HS-27A (cell line): ENCODE measurements at regions not wholly inside any gene's neighbourhood (a gene's known extent, or its start where the extent isn't known, plus 50 kb on each side); places are given as distances from the start of the nearest gene placed in this dataset.

Experiments
- DNase-seq: peaks from one replicate; pipeline ENCODE4 v3.0.0-alpha.2; 2012; ENCODE audit warnings: low read depth, missing footprints

- DNase-seq: no peak
Measured at GRCh38 chr9:130755377-130756007, 61.9 kb downstream of the EXOSC2 start.

GRCh38 chr9:130756037-130756436 is 62.5 kb downstream of the EXOSC2 start:
- no peak for DNase-seq

GRCh38 chr9:130756455-130757152 is 63.0 kb downstream of the EXOSC2 start:
- DNase-seq: no peak

GRCh38 chr9:130759738-130760137 is 66.2 kb downstream of the EXOSC2 start:
- no peak for DNase-seq

GRCh38 chr9:130763331-130764171 is 70.0 kb downstream of the EXOSC2 start:
- DNase-seq: no peak

- no peak for DNase-seq
Measured at GRCh38 chr9:130765137-130766020, 69.7 kb upstream of the ABL1 start.

- DNase-seq: no peak
Measured at GRCh38 chr9:130766021-130766926, 68.8 kb upstream of the ABL1 start.

GRCh38 chr9:130766927-130767307 is 68.1 kb upstream of the ABL1 start:
- DNase-seq: no peak

- DNase-seq: no peak
Measured at GRCh38 chr9:130768265-130768664, 66.8 kb upstream of the ABL1 start.

GRCh38 chr9:130768891-130769403 is 66.1 kb upstream of the ABL1 start:
- DNase-seq: no peak

- DNase-seq: no peak
Measured at GRCh38 chr9:130770093-130770492, 65.0 kb upstream of the ABL1 start.

- DNase-seq: peak; percentile 68
Measured at GRCh38 chr9:130770679-130771442, 64.2 kb upstream of the ABL1 start.

- DNase-seq: no peak
Measured at GRCh38 chr9:130772185-130772584, 62.9 kb upstream of the ABL1 start.

- DNase-seq: no peak
Measured at GRCh38 chr9:130774183-130774582, 60.9 kb upstream of the ABL1 start.

- DNase-seq: no peak
Measured at GRCh38 chr9:130775336-130775991, 59.6 kb upstream of the ABL1 start.

GRCh38 chr9:130779153-130779855 is 55.8 kb upstream of the ABL1 start:
- DNase-seq: no peak

- no peak for DNase-seq
Measured at GRCh38 chr9:130780415-130780814, 54.6 kb upstream of the ABL1 start.

- DNase-seq: peak; percentile 97
Measured at GRCh38 chr9:130780865-130781504, 54.1 kb upstream of the ABL1 start.
